ENCODE measurements at regions not wholly inside any gene's neighbourhood (a gene's known extent, or its start where the extent isn't known, plus 50 kb on each side); places are given as distances from the start of the nearest gene placed in this dataset.

DNA sequence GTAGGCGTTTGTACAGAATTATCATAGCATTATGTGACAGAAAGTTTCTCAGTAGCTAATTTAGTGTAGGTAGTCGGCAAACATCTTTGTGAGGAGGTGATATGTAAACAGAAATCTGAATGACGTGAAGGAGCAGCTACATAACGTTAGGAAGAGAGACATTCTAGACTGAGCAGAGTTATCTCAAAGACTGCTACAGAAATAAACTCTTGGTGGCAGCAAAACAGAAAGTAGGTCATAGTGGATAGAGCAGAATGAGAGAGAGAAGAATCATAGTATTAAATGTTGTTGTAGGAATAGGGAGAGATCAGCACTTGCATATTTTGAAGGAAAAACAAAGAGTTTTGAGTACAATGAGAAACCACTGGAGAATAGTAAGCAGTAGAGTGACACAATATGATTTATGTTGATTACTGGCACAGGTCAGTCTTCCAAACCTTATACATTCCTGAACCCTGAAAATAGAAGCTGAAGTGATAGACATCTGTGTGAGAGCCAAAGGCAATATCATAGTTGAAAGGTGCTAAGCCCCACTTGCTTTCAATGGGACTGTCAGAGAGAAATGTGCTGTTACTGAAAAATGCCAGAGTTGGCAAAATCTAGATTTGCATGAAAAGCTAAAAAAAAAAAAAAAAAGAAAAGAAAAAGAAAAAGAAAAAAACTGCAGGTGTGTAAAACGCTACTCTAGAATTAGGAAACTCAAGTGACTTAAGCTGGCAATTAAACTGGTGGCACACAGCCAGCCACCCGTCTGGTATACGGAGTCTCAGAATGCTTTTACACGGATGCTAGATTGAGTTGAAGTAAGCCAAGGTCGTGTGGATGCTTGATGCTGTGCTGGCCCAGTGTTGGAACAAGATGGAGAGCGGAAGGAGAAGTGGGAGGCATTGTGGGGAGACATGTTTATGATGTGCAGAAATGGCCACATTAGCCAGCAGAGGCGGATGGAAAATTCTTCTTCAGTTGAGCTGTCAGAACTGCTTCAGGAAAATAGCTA is 750.2 kb upstream of the HS3ST1 start:
- TF ChIP-seq CTCF (optimal IDR thresholded peaks at IDR 0.05 in 1 of 3, IDR thresholded peaks at IDR 0.05 in 1 of 3, conservative IDR thresholded peaks at IDR 0.05 in 1 of 3; ENCODE audit: extremely low read depth in 1 of 3, insufficient read depth in 2 of 3, low read length in 3 of 3) (no peak), EZH2 (IDR thresholded peaks at IDR 0.05; ENCODE audit: low read length) (no peak)

All from keratinocyte (primary cell).